SK-N-SH (cell line): ENCODE measurements at regions not wholly inside any gene's neighbourhood (a gene's known extent, or its start where the extent isn't known, plus 50 kb on each side); places are given as distances from the start of the nearest gene placed in this dataset.

Source experiments
- EP300 ChIP-seq, 2 experiments: IDR thresholded peaks; 2 replicates each; pipeline versions ENCODE4 v1.4.0 to v1.6.1; 2012; ENCODE audit warnings: borderline replicate concordance in 1 of 2, low read depth in 1 of 2, low read length in 1 of 2
- EZH2phosphoT487 ChIP-seq: fragments of 200-600 bp; sonication (generic); IDR thresholded peaks from 2 replicates; pipeline ENCODE4 v1.6.1; 2017; ENCODE audit warnings: low read depth, mixed run types, mild to moderate bottlenecking, antibody characterized with exemption, moderate library complexity, borderline replicate concordance
- NFIC ChIP-seq: IDR thresholded peaks from 2 replicates; pipeline ENCODE4 v1.4.0; 2012; ENCODE audit warnings: borderline replicate concordance
- TAF1 ChIP-seq: IDR thresholded peaks from 2 replicates; pipeline ENCODE4 v1.6.1; 2012; ENCODE audit warnings: low read depth, mild to moderate bottlenecking, low read length, moderate library complexity, borderline replicate concordance
- TF ChIP-seq, protein P1 (sequence below): fragments of 200-600 bp; sonication (generic); IDR thresholded peaks from 2 replicates; pipeline ENCODE4 v1.6.1; 2017; ENCODE audit warnings: antibody characterized with exemption, mild to moderate bottlenecking, moderate library complexity
- TF ChIP-seq, protein P2 (sequence below): IDR thresholded peaks from 2 replicates; pipeline ENCODE4 v1.6.1; 2012; ENCODE audit warnings: mild to moderate bottlenecking, low read depth, low read length, moderate library complexity
- TF ChIP-seq, protein P3 (sequence below): IDR thresholded peaks from 2 replicates; pipeline ENCODE4 v1.4.0; 2012; ENCODE audit warnings: low read depth, borderline replicate concordance
- TF ChIP-seq, protein P4 (sequence below): IDR thresholded peaks from 2 replicates; pipeline ENCODE4 v1.4.0; 2012; ENCODE audit warnings: low read depth

DNA sequence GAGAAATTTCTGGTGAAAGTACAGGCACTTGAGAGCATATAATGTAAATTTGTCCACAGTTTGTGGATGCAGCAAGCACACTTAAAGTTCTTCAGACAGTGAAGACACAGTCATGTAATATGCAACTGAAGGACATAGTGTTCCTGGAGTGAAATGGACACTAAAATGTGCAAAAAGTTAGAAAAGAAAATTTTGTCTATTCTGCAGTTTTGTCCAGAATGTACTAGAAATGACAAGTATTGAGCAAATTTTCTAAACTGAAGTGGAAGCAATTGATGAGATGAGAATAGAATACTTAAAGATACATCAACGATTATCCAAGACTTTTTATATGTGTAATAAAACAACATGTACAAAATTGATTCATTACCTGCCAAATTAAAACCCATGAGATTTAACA, 647.0 kb upstream of the IMPG1 start:
- TF ChIP-seq, protein P1, sequence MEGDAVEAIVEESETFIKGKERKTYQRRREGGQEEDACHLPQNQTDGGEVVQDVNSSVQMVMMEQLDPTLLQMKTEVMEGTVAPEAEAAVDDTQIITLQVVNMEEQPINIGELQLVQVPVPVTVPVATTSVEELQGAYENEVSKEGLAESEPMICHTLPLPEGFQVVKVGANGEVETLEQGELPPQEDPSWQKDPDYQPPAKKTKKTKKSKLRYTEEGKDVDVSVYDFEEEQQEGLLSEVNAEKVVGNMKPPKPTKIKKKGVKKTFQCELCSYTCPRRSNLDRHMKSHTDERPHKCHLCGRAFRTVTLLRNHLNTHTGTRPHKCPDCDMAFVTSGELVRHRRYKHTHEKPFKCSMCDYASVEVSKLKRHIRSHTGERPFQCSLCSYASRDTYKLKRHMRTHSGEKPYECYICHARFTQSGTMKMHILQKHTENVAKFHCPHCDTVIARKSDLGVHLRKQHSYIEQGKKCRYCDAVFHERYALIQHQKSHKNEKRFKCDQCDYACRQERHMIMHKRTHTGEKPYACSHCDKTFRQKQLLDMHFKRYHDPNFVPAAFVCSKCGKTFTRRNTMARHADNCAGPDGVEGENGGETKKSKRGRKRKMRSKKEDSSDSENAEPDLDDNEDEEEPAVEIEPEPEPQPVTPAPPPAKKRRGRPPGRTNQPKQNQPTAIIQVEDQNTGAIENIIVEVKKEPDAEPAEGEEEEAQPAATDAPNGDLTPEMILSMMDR: no peak
- TF ChIP-seq EP300 (IDR thresholded peaks at IDR 0.05; ENCODE audit: borderline replicate concordance in 1 of 2, low read depth in 1 of 2, low read length in 1 of 2): no peak
- no peak for TF ChIP-seq TAF1
- TF ChIP-seq, protein P2, sequence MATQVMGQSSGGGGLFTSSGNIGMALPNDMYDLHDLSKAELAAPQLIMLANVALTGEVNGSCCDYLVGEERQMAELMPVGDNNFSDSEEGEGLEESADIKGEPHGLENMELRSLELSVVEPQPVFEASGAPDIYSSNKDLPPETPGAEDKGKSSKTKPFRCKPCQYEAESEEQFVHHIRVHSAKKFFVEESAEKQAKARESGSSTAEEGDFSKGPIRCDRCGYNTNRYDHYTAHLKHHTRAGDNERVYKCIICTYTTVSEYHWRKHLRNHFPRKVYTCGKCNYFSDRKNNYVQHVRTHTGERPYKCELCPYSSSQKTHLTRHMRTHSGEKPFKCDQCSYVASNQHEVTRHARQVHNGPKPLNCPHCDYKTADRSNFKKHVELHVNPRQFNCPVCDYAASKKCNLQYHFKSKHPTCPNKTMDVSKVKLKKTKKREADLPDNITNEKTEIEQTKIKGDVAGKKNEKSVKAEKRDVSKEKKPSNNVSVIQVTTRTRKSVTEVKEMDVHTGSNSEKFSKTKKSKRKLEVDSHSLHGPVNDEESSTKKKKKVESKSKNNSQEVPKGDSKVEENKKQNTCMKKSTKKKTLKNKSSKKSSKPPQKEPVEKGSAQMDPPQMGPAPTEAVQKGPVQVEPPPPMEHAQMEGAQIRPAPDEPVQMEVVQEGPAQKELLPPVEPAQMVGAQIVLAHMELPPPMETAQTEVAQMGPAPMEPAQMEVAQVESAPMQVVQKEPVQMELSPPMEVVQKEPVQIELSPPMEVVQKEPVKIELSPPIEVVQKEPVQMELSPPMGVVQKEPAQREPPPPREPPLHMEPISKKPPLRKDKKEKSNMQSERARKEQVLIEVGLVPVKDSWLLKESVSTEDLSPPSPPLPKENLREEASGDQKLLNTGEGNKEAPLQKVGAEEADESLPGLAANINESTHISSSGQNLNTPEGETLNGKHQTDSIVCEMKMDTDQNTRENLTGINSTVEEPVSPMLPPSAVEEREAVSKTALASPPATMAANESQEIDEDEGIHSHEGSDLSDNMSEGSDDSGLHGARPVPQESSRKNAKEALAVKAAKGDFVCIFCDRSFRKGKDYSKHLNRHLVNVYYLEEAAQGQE: no peak
- TF ChIP-seq, protein P3, sequence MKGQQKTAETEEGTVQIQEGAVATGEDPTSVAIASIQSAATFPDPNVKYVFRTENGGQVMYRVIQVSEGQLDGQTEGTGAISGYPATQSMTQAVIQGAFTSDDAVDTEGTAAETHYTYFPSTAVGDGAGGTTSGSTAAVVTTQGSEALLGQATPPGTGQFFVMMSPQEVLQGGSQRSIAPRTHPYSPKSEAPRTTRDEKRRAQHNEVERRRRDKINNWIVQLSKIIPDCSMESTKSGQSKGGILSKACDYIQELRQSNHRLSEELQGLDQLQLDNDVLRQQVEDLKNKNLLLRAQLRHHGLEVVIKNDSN: no peak
- TF ChIP-seq, protein P4, sequence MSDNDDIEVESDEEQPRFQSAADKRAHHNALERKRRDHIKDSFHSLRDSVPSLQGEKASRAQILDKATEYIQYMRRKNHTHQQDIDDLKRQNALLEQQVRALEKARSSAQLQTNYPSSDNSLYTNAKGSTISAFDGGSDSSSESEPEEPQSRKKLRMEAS: no peak
- no peak for TF ChIP-seq NFIC
- TF ChIP-seq EZH2phosphoT487: no peak
